ENCODE measurements at regions not wholly inside any gene's neighbourhood (a gene's known extent, or its start where the extent isn't known, plus 50 kb on each side); places are given as distances from the start of the nearest gene placed in this dataset.

- Histone ChIP-seq H3K9ac (ENCODE audit: low read depth in 2 of 2, low read length in 2 of 2) (no peak overlapping the region), H3K27ac (no peak overlapping the region), H3K4me1 (no peaks in the 10 kb centered on the region), H3K4me3 (no peak overlapping the region), H3K36me3 (no peaks in the 10 kb centered on the region), H3K9me3 (no peaks in the 10 kb centered on the region), H3K27me3 (no peaks in the 10 kb centered on the region)
- DNase-seq: no peak
- no peak for TF ChIP-seq CTCF (IDR thresholded peaks at IDR 0.05)
- intact Hi-C loops (cut with DNase I): no loop called here
These were observed 450.3 kb upstream of the MAN1A1 start for GRCh38 chr6:119799596-119800509.

GRCh38 chr6:119791736-119792135 lies 442.2 kb upstream of the MAN1A1 start:
- Histone ChIP-seq H3K36me3 (no peaks in the 10 kb centered on the region), H3K9ac (ENCODE audit: low read depth in 2 of 2, low read length in 2 of 2) (no peak overlapping the region), H3K9me3 (no peaks in the 10 kb centered on the region), H3K4me1 (no peaks in the 10 kb centered on the region), H3K27ac (no peak overlapping the region), H3K27me3 (no peaks in the 10 kb centered on the region), H3K4me3 (no peak overlapping the region)
- no peak for DNase-seq
- intact Hi-C loops (cut with DNase I): no loop called here
- no peak for TF ChIP-seq CTCF (IDR thresholded peaks at IDR 0.05)

- Histone ChIP-seq H3K27ac (no peak overlapping the region), H3K4me1 (no peaks in the 10 kb centered on the region), H3K9me3 (no peaks in the 10 kb centered on the region), H3K4me3 (no peak overlapping the region), H3K36me3 (no peaks in the 10 kb centered on the region), H3K9ac (ENCODE audit: low read depth in 2 of 2, low read length in 2 of 2) (no peak overlapping the region), H3K27me3 (no peaks in the 10 kb centered on the region)
- DNase-seq: no peak
- intact Hi-C loops (cut with DNase I): no loop called here
- TF ChIP-seq CTCF (IDR thresholded peaks at IDR 0.05): no peak
These were observed 431.8 kb upstream of the MAN1A1 start for GRCh38 chr6:119781365-119781764.

- H3K27ac ChIP-seq: no peak overlapping the region
- no peak for DNase-seq
- no peak overlapping the region for H3K9ac ChIP-seq (ENCODE audit: low read depth in 2 of 2, low read length in 2 of 2)
- TF ChIP-seq CTCF (IDR thresholded peaks at IDR 0.05): no peak
- intact Hi-C loops (cut with DNase I): no loop called here
- H3K4me3 ChIP-seq: no peak overlapping the region
- H3K36me3 ChIP-seq: no peaks in the 10 kb centered on the region
- no peaks in the 10 kb centered on the region for H3K4me1 ChIP-seq
- H3K9me3 ChIP-seq: no peaks in the 10 kb centered on the region
- no peaks in the 10 kb centered on the region for H3K27me3 ChIP-seq
These were observed 418.6 kb upstream of the MAN1A1 start for GRCh38 chr6:119768201-119768600.

DNA sequence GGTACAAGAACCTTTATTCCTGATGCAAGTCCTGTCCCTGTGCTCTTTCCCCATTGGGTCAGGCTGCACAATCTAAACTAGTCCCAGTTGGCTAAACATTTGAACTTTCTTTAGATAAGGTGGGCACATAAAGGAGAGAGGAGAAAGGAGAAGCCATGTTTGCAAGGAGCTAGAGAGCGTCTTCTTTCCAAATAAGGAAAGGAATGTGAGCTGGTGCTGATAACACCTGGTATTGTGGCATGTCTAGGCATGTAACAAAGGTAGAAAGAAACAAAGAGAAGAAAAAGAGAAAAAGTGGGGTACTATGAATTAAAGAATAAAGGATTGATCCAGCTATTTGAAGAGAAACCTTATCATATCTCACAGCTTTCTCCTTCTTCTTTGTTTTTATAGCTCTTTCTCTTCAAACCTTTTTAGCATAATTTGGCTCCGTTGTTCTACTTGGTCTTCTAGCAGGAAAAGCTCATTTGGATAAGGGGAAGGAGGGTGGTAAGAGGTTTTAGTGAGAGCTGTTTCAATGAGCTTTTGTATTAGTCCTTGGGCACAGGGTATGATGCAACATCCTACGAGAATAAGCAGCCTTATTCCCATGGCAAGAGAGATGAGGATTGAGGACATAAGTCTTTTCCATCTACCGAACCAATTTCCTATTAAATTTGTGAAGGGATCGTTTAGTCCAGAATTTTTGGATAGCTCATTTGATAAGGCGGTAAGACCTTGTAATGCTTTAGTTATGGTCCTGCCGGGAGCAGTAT lies 415.5 kb upstream of the MAN1A1 start:
- Histone ChIP-seq H3K4me3 (no peak overlapping the region), H3K4me1 (no peaks in the 10 kb centered on the region), H3K27me3 (no peaks in the 10 kb centered on the region), H3K36me3 (no peaks in the 10 kb centered on the region), H3K9ac (ENCODE audit: low read depth in 2 of 2, low read length in 2 of 2) (no peak overlapping the region), H3K27ac (no peak overlapping the region), H3K9me3 (no peaks in the 10 kb centered on the region)
- DNase-seq: no peak
- no peak for TF ChIP-seq CTCF (IDR thresholded peaks at IDR 0.05)
- intact Hi-C loops (cut with DNase I): no loop called here

All from colonic mucosa (tissue), 4 donors.